ENCODE measurements at regions not wholly inside any gene's neighbourhood (a gene's known extent, or its start where the extent isn't known, plus 50 kb on each side); places are given as distances from the start of the nearest gene placed in this dataset.
"Not testable (repeated sequence)": the region's sequence is repeated elsewhere in the genome, so short reads cannot be mapped to it uniquely, and the experiment has no call there.

DNA sequence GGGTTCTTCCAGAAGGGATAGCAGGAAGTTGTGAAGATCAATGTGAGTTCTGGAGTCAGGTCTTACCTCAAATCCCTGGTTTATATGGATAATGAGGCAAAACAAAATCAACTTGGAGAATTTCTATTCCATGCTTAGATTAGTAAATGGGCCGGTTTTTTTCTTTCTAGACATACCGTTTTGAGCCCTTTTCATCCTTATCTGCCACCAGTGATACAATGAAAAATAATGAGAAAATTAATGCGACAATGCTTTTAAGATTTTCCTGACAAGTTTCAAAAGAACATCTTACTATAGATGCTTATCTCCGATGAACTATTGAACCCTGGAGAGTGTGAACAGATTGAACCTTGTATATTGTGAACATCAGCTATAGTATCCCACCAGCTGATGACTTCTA lies 262.7 kb downstream of the BTG1 start:
- DNase-seq = no peak

GRCh38 chr12:91880528-91880927 lies 265.1 kb downstream of the BTG1 start:
- no peak for DNase-seq

- DNase-seq = peak in 1 of 2 donors; percentile 11
Measured at GRCh38 chr12:91877456-91878235, 268.0 kb downstream of the BTG1 start.

DNA sequence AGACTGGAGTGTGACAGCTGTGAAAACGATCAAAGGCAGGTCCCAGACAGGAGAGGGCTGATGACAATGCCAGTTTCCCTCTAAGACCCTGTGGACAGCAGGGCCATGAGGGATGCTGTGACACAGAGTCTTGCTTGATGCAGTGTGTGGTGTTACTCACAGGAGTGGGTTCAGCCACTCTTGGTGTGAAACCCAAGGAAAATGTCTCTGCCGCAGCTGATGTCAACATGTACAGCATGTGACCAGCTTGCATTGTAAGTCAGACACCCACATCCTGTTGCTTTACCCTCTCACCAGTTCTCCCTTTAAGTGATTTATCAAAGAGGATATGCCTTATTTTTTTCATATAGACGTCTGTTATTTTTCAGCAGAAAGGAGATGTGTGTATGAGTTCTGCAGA lies 268.6 kb downstream of the BTG1 start:
- peak; percentile 53 to 66 for DNase-seq

- not testable (repeated sequence) for DNase-seq
Measured at GRCh38 chr12:91875671-91876070, 270.0 kb downstream of the BTG1 start.

- DNase-seq = no peak
Measured at GRCh38 chr12:91874086-91874865, 271.4 kb downstream of the BTG1 start.

DNA sequence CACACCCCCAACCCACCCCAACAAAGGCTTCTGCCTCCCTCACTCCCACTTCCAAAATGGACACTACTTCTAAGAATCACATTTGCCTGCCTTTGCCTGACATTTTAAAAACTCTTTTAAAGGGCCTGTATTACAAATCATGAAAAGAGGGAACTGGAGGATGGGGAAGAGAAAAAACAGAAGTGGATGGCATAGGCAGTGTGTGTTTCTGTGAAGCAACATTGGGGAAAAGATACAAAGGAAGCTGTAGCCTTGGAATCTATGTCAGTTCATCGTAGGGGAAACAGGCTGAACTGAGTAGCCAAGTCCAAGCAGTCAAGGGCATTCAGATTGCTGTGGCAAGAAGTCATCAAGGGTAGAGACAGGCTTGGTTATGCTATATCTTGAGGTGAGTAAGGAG lies 273.9 kb downstream of the BTG1 start:
- no peak for DNase-seq

DNA sequence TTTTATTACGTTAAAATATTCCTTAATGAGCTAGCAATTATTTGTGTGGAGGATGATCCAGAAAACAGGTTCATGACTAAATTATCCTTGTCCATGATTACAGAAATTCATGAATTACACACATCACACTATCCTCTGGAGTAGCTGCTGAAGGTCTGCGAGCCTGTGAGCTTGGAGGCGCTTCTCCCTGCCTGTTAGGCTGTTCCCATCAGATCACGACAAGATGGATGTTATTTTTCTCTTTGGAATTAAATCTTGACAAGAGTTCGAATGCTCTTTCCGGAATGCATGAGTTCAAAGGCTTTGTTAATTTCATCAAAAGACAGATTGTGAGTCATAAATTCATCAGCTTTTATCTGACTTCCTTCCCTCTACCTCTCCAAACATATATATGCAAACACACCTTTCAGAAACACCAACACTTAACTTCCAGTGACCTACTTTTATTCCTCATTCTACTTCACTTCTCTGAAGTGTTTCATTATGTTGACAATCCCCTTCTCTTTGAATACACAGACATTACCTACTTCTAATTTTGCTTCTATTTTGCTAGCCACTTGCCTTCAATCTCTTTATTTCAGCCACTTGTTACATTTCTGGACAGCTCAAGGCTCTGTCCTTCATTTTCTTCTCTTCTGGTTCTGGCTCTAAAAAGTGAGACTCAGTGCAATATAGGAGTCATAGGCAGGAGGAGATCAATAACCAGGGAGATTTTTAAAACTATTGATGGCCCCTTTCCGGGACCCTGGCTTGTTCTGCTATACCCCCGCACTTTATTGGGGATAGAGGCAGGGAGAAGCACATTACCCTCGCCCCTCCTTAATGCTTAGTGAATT lies 274.6 kb downstream of the BTG1 start:
- no peak for DNase-seq

DNA sequence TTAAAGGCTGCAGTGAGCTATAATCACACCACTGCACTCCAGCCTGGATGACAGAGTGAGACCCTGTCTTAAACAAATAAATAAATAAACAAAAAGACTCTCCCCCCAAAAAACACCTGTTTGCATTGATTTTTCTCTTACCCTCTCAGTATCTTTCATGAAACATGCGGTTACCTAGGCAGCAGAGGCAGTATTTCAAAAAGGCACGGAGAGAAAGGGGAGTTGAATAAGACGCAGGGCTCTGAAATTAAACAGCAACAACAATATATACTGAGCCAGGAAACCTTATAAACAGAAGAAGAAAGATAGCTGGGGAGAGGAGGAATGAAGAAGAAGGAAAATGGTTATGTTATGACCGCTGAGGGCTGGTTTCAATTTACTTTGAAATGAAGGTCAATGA lies 277.6 kb downstream of the BTG1 start:
- DNase-seq = no peak

- no peak for DNase-seq
Measured at GRCh38 chr12:91866566-91866965, 279.1 kb downstream of the BTG1 start.

DNA sequence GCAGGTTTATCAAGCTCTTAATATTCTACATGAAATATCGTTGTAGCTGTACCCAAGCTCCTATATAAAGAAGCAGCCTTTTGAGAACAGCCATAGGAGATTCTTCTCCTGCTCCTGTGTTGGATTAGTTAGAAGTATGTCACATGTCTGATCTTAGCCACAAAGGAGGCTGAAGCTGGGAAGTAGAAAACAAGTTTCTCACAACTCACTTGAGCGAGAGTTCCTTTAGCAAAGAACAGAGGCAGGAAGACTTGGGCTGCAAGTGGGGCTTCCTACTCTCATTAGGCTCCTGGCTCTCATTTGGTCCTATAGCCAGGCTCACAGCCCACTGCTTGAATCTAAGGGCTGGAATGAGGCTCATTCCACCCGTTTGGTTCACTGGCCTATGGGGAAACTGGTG lies 281.9 kb downstream of the BTG1 start:
- no peak for DNase-seq

DNA sequence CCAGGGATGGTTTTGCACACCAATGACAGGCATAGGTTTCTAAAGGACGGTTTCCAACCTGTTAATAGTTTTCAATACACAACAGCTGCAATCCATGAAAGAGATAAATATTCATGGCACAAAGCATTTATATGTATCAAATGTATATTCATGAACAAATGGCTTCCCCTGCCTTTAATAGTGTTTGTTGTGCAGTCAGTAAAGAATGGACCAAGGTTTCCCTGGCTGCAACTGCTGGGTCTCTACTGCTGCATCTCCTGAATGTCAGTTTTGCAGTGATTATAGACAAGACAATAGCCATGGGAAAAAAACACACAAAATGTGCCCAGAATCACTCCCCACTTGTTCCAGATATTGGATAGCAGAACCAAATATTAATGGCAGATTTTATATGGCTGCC lies 284.1 kb downstream of the BTG1 start:
- DNase-seq = no peak

DNA sequence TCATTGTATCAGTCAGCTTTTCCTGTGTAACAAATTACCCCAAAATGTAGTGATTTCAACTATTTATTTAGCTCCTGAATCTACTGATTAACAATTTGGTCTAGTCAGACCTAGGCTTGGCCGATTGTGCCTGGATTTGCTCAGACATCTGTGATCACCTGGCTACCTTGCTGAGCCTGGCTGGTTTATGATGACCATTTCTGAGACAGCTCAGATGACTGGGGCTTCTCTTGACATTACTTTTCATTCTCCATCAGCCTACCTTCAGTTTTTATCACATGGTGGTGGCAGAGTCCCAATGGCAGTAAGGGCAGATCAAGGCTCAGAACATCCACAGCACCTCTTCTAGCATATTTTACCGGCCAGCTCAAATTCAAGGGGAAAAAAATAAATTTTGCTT lies 286.3 kb downstream of the BTG1 start:
- DNase-seq = no peak

GRCh38 chr12:91857813-91858542 lies 287.7 kb downstream of the BTG1 start:
- no peak for DNase-seq

GRCh38 chr12:91854725-91855124 lies 290.9 kb downstream of the BTG1 start:
- DNase-seq = no peak

DNA sequence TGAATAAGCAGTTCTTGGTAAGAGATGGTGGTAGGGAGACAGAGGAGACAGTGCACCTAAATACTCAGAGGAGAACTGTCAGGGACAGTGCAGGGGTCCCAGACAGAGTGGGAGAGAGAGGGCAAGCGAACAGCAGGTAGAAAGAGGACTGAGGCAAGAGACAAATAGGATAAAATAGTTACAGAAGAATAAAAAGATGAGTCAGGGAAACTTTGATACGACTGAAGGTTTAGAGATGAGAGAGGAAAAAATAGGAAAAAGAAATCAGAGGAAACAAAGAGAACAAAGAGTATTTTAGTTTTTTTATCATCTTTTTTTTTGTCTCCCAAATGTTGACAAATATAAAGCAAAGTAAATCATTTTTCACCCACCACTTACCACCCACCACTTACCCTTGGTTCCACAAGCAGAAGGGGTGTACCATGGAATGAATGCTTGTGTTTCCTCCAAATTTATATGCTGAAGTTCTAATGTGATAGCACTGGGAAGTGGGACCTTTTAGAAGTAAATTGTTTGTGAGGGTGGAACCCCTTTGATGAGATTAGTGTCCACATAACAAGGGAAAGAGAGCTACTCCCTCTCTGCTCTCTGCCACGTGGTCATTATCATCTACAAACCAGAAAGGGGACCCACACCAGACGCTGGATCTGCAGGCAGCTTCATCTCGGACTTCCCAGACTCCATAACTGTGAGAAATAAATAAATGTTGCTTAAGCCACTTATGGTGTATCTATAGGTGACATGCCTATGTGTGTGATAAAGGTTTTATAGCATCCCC lies 292.1 kb downstream of the BTG1 start:
- no peak for DNase-seq

DNA sequence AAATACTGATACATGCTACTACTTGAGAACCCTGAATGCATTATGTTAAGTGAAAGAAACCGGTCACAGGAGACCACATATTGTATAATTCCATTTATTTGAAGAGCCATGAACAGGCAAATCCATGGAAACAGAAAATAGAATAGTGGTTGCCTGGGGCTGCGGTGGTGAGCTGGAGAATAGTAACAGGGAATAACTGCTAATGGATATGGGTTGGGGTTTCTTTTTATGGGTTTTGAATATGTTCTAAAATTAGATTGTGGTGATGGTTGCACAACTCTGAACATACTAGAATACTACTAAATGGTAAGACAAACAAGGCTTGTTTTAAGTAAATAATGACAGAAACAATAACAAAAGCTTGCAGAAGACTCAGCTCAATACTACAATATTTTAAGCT lies 293.0 kb downstream of the BTG1 start:
- DNase-seq = no peak

DNA sequence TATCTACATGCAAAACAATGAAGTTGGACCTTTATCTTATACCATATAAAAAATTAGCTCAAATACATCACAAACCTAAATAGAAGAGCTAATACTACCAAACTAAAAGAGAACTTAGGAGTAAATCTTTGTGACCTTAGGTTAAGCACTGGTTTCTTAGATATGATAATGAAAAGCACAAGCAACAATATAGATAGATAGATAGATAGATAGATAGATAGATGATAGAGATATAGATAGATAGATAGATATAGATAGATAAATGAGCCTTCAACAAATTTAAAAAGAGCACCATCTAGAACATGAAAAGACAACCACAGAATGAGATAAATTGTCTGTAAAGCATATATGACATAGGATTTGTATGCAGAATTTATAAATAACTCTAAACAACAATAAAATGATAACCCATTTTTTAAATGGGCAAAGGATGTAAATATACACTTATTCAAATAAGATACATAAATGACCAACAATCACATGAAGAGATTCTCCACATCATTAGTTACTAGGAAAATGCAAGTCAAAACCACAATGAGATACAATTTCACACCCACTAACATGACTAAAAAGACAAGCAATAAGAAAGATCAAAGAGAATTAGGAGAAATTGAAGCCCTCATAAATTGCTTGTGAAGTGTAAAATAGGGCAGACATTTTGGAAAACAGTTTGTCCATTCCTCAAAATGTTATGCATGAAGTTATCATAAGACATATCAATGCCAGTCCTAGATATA lies 293.7 kb downstream of the BTG1 start:
- DNase-seq = no peak

GRCh38 chr12:91846466-91847055 lies 299.1 kb downstream of the BTG1 start:
- DNase-seq = no peak

GRCh38 chr12:91845365-91845764 lies 300.3 kb downstream of the BTG1 start:
- DNase-seq = no peak

GRCh38 chr12:91841822-91842221 lies 303.8 kb downstream of the BTG1 start:
- DNase-seq = no peak

Measured in stimulated activated CD4-positive, alpha-beta T cell treated with anti-CD3 and anti-CD28 coated beads, Interleukin-2, amount 100 ng/mL, for 48 hours (primary cell).